HG03039 (cell line): ENCODE measurements at regions not wholly inside any gene's neighbourhood (a gene's known extent, or its start where the extent isn't known, plus 50 kb on each side); places are given as distances from the start of the nearest gene placed in this dataset.
A peak's percentile ranks its signal among the peaks of the same experiment; 100 is the strongest.
"Not testable (repeated sequence)": the region's sequence is repeated elsewhere in the genome, so short reads cannot be mapped to it uniquely, and the experiment has no call there.

ENCODE experiments used
- ATAC-seq: cut with Tn5 transposase; IDR thresholded peaks from one replicate; pipeline ENCODE4 v1.9.1; 2021; ENCODE audit warnings: mild to moderate bottlenecking, moderate library complexity; ENCODE audit not compliant: unreplicated experiment

GRCh38 chr11:107276077-107276476 is 181.5 kb downstream of the CWF19L2 start:
- ATAC-seq: no peak

DNA sequence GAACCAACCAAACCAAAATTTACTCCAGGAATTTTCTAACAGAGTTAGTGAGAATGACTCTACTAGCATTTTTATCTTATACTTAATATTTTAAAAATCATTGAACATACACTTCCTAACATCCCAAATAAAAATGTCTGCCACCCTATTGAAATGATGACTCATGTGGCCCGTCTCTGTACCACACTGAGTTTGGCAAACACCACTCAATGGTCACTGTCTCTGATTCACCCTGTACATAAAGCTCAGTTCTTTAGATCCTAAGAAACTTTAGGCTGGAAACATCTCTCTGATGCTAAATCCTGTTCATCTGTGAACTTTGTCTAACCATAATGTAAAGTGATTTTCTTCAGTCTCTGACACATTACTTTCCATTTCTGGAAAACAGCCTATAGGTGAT is 182.0 kb downstream of the CWF19L2 start:
- ATAC-seq: no peak

DNA sequence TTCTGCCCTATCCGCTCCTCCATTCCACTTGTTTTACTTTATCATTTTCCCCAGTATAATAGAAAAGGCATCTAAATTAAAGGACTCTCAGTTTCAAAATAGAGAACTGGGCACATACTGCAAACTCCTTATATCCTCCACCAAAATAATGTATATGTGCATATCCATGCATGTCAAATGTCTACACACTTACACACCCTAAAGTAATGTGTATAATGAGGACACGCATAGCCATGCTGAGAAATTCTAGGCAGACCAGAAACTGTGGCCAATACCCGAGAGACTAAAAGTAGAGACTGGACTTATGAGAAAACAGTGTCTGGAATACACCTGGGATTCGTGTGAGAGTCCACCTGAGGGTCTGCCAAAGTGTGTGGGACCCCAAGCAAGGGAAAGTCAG is 183.5 kb downstream of the CWF19L2 start:
- ATAC-seq: no peak

- ATAC-seq: no peak
Observed at GRCh38 chr11:107272561-107272960, 185.1 kb downstream of the CWF19L2 start.

DNA sequence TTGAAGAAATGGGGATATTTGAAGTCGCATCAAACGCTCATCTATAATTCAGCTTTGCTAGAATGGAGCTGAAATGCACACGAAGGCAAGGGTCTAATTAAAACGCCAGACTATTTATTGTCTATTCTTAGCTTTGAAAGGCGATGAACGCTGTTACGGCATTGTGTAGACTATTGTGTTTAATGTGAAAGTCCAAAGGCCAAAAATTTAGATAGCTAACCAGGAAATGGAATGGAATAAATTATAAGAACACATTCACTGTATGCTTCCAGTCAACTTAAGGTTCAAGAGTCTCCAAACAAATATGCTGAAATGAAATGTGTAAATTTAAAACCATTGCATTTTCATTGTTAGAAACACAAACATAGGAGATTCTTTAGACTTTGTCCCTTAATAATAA is 186.2 kb downstream of the CWF19L2 start:
- no peak for ATAC-seq

DNA sequence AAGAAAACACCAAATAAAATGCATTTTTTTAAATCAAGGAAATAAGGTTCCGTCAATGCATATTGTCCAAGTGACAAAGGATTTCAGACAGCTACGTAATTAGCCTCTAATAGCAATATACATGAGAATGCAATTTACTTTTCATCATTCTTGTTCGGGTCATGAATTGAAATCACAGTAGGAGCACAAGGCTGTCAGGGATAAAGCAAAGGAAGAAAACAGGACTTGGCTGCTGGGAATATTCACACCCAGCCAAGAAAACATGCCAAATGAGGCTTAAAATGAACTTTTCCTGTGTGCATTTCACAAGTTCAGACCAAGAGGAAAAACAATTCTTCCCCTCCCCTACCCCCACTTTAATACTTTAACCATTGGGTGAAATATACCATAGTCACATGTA is 188.6 kb downstream of the CWF19L2 start:
- no peak for ATAC-seq

DNA sequence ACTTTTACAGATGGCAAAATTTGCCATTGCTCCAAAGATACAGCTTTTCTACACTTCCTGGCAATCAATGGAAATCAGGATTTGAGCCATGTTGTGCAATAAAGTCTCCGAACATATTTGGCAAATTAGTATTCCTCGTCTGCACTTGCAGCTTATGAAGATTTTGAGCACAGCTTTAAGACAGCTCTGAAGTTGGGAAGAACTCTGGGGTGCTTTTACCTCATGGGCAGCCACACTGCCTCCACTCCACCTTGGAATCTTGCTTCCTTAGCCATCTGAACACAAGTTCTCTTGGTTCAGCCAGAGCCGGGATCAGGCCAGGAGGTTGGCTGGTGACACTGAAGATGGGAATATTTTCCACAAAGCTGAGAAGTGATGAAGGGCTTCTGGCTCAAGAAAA is 191.2 kb downstream of the CWF19L2 start:
- no peak for ATAC-seq

DNA sequence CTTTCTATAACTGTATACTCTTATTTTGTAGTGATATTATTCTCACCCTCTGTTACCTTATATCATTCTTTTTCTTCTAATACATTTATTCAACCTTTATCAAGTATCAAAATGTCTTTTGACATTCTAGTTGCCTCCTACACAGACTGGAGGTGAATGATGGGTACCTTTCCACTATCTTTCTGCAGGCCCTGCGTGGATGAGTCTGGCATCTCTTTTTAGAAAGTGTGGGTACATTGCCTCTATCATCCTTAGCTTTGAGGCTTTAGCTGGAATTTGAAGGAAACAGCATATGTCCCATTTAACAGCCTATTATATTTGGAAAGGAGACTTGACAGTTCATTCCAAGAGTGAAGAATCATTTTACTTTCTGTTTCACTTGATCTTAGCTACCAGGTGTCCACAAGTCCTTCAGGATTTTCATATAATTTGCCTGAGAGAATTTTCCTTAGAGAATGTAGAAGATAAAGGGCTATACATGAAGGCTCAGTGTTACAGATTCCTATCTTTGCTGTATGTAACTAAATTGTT is 192.0 kb downstream of the CWF19L2 start:
- no peak for ATAC-seq

DNA sequence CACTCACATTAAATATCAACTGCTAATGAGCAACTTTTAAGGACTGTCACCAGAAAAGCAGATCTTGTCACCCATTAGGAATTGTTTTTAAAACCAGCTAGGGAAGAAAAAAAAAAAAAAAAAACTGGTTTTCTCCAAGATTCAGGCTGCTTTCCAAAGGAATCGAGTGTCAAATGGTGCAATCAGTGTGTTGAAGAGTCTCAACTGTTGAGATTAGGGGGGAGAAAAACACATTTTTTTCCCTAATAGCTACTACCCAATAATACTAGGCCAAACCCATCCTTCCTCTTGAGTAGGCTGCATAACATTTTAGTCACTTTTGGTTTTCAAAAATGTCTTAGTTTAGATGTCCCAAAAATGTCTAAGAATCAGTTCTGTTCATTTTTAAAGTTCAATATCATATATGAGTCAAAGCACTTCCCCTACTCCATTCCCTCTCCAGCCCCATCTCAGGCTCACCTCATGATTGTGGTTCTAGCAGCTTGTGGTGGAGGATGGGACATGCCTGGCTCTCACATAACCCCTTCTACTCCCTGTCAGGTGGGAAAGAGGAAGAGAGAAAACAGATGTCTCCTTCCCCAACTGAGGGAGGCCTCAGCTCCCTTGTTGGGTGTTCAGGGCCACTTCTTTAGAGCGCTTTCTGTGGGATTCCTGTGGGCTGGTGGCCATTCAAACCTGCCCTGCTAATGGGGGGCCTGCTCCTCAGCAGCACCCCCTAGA is 193.6 kb downstream of the CWF19L2 start:
- ATAC-seq: peak; percentile 54

GRCh38 chr11:107259811-107260221 is 197.8 kb downstream of the CWF19L2 start:
- ATAC-seq: no peak

GRCh38 chr11:107257710-107258109 is 199.9 kb downstream of the CWF19L2 start:
- no peak for ATAC-seq

DNA sequence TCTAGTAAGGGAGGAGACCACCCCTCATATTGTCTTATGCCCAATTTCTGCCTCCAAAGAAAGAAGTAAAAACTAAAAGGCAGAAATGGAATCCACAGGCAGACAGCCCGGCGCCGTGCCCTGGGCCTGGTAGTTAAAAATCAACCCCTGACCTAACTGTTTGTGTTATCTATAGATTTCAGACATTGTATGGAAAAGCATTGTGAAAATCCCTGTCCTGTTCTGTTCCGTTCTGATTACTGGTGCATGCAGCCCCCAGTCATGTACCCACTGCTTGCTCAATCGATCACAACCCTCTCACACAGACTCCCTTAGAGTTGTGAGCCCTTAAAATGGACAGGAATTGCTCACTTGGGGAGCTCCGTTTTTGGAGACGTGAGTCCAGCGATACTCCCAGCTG is 204.0 kb downstream of the CWF19L2 start:
- not testable (repeated sequence) for ATAC-seq

- peak; percentile 77 for ATAC-seq
Observed at GRCh38 chr11:107252429-107253161, 205.0 kb downstream of the CWF19L2 start.

DNA sequence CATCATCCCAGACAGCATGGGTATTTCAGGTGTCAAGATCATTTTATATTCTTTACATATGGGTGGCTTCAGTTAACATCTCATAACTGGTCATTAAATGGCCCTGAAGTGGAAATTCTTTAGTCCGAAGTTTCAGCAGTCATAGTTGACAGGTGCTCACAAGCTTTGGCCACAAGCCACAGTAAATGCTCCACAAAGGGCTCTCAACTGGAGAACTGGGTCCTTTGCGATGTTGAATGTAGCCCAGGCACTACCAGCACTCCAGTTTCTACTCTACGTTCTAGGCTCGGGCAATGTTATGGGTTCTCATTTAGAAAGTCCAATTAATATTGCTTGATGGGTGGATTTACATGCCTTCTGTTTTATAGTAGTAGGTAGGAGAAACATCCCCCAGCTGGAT is 206.3 kb downstream of the CWF19L2 start:
- ATAC-seq: no peak

DNA sequence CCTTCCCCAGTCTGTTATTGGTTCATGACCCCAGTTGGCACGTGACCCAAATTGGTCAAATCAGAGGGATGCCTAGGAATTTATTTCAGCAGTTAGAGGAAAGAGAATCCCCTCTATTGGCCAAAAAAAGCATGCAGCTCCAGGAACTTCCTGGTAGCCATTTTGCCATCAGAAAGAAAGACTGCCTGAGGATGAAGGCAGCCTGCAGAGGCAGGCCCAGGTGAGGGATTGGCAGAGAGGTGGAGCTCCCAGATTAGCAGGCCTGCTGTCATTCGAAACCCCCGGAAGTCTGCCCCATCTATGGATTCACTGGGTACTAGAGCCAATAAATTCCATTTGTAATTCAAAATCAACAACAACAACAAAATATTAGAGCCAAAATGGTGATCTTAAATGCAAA is 207.6 kb downstream of the CWF19L2 start:
- ATAC-seq: no peak

GRCh38 chr11:107249054-107249453 is 208.6 kb downstream of the CWF19L2 start:
- no peak for ATAC-seq

GRCh38 chr11:107247167-107247861 is 210.3 kb downstream of the CWF19L2 start:
- no peak for ATAC-seq

DNA sequence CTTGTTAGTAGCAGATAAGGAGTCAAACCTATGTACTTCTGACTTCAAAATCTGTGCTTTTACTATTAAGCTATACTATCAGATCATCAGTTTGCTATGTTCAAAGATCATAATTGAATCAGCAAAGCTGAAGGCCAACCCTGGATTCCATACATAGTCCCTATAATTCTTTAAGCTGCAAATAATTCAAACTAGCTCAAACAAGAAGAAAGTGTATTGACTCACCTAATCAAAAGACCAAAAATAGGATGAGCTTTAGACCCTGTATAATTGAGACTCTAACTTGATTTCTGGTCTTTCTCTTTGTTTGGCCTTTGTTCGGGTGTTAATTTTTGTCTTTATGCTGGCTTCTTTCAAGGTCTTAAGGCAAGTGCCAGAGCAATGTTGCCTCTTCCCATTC is 213.7 kb downstream of the CWF19L2 start:
- ATAC-seq: no peak

DNA sequence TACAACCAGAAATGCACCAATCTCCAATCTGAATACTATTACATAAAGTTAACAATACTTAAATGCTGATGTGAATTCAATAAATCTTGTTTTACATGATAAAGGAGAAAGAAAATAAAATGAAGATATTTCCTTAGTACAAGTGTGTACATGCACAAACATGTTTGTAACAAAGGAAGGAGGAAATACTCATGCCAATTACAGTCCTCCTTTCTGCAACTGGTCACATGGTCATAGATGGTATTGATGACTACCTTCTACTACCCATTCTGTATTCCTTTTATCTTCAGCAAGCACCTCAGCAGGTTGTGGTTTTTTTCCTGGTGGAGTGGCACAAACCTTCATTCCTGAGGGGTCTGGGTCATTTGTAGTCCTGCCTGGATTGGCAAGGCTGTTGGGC is 214.2 kb upstream of the GUCY1A2 start:
- ATAC-seq: no peak

GRCh38 chr11:107224836-107225235 is 206.6 kb upstream of the GUCY1A2 start:
- ATAC-seq: no peak

- ATAC-seq: no peak
Observed at GRCh38 chr11:107222916-107223460, 204.7 kb upstream of the GUCY1A2 start.
